HK-2 (cell line): ENCODE measurements at regions not wholly inside any gene's neighbourhood (a gene's known extent, or its start where the extent isn't known, plus 50 kb on each side); places are given as distances from the start of the nearest gene placed in this dataset.

ENCODE experiments used
- DNase-seq: peaks from one replicate; pipeline ENCODE4 v3.0.0-alpha.2; 2018; ENCODE audit not compliant: unreplicated experiment

DNA sequence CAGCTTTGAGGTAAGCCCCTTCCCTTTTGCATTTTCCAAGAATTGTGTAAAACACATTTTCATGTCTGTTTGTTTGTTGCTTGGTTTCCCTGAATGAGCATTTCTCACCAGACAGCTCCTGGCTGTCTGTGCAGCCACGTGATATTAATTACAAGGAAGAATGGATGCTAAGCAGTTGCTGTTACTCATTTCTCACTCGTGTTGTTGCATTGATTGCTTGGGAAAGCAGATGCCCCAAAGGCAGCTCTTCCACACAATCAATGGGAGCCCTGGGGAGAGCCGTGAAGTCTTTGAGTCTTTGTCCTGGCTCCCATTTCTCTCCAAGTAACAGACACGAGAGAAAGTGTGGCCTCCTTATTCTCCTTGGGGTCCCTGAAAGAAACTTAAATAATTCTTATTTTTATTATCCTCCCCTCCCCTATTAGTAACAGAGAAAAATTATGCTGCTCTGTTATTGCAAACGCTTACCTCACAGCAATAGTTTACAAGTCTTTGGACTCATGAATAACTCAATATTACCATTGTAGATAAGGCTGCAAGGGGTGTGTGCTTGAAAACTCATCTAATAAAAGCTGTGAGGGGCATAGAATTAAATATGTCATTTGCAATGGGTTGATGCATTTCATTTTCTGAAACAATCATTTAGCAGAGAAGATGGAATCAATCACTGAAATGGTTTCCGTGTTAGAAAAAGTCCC is 127.7 kb upstream of the CAMK1G start:
- DNase-seq, result no peak

DNA sequence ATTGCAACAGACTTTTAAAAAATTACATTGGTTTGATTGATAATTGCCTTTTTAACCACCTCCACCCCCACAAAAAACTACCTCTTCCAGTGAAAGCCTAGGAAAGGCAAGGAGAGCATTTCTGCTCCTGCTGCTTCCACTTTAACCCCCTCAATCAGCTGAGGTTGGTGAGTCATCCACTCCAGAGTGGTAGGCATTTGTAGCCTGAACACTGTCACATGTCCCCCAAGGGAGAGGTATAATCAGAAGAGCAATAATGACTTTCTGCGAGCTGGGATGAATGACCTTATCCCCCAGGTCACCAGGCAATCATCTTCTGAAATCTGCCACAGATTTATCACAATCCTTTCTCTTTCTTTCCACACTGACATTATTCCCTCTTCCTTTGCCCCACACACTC is 126.6 kb upstream of the CAMK1G start:
- DNase-seq, result peak; percentile 45

DNA sequence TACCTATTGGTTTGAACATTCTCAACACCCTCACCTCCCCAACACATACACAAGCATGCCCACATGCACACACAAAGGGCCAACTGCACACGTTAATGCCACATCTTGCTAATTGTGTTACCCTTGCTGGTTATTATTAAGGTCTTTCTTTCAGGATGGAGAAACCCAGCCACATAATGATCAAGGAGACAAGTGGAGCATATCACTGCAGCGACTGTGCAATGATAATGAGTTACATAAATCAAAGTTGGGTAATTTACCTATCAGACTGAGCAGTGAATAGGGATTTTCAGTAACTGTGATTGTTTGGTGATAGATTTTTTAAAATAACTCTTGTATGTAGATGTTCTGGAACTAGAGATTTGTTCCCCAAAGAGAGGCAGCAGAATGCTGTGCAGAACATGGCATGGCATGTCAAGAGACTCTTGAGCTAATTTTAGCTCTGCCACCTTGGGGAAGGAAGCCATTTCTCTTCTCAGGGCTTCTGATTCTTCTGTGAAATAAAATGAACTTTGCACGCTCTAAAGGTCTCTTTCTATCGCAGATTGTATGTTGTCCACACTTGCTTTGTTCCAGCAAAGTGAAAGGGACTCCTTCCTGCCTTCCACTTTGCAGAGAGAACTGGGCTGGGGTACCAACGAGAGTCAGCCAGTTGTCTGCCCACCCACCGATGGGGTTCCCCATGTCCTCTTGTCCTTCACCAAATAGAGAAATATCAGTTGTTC is 126.0 kb upstream of the CAMK1G start:
- no peak for DNase-seq

DNA sequence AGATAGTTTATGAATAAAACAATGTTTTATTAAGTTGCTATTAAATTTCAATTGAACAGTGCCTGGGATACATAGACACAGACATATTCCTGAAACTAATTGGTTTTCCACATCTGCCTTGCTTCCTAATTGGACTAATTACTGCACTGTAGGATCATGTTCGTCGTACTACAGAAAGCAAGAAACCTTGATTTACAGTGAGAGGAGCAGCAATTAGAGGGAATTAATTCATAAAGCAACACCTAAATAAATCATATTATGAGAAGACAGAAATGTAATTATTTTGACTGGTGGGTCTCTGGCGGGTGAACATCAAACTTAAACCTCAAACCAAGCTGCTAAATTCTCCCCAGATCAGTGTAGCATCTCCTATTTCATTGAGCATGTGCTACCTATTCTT is 124.6 kb upstream of the CAMK1G start:
- DNase-seq, result no peak

DNA sequence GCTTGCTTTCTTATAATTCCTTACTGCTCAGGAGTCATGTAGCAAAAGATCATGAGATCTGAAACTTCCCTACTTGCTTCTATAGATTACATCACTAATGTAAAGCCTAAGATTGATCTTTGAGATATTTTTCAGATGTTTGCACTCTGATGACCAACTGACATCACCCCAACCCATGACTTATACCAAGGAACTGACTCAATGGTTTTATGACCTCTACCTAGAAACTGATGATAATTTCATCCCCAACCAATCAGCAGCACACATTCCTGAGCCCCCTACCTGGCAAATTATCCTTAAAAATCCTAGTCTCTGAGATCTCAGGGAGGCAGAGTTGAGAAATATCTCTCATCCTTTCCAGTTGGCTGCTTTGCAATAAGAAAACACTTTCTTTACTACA is 122.3 kb upstream of the CAMK1G start:
- no peak for DNase-seq

DNA sequence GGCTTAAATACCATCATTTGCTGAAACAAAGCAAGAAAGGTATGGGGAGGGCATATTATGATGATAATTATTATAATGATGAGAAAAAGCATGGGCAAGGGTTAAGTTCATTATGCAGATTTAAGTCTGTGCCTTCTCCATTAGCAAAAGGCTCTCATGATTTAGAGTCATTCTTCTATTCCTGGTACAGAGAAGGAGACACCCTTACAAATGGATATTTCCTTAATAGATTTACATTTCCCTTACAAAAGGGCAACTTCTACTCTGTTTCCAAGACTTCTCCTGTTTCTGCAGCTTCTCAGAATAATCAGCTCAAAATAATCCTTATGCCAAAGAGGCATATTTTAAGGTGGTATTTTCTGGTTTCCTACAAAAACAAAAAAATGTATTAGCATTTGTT is 121.1 kb upstream of the CAMK1G start:
- DNase-seq, result no peak

DNA sequence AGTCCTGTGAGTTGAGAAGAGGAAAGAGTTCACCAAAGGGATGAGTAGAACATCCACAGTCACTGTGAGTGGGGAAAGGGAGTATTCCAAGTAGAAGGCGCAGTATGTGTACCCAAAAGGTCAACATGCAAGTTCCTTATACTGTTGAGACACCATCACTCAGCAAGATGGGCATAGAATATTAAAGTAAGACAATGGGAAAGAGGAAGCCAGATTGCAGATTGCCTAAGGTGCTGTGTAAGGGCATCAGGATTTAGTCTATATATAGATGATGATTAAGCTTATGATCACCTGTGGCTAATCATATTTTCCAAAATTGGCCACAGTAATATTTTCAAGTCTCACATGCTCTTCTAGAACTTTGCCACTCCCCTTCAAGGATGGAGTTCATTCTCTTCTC is 120.1 kb upstream of the CAMK1G start:
- DNase-seq, result no peak

DNA sequence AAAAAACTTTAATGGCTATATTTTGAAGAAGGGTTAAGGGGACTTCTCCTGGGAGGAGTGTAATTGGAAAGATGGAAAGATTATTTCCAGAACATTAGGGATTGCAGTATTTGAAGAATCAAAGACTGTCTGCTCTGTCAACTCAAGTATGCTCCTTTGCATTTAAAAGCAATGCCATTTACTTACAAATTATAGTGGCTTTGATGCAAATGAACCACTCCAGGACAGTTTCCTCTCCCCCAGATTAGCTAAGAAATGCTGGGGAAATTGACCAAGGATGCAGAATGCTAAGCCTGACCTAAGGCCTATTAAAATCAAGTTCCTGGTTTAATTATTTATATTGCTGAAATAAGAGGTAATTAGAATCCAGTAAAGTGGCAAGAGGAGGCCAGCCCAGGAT is 110.5 kb upstream of the CAMK1G start:
- DNase-seq, result no peak

DNA sequence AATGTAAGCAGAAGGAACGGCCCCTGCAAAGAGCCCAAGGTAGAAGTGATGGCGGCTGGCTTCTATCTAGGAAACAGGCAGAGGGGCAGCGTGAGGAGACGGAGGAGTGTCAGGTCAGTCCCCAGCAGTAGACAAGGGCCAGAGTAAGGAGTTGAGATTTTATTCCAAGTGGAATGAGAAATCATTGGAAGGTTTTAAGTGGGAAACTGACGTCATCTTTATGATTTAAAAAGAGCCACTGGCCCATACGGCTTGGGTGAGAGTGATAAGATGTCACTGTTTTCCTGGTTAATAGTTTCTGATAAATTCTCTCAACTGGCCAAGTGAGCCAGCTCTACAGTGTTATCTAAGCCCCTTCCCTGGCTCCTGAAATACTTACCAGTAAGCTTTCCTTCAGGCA is 103.2 kb upstream of the CAMK1G start:
- DNase-seq, result no peak

DNA sequence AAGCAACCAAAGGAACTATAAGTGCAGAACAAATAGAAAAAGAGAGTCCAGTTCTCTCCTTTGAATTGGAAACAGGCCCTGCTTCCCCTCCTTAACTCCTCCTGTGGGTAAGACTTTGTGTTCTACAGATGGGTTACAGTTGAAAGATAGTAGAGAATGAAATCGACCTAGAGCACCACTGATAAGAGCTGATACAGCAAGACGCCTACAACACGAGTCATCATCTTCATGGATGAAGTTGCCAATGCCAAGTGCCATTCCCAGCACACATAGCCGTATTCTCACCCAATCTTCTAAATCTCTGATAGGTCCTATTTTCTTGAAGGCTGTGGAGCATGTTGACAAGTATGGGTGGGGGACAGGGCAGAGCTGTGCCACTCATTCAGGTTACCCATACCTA is 99.8 kb upstream of the CAMK1G start:
- no peak for DNase-seq

DNA sequence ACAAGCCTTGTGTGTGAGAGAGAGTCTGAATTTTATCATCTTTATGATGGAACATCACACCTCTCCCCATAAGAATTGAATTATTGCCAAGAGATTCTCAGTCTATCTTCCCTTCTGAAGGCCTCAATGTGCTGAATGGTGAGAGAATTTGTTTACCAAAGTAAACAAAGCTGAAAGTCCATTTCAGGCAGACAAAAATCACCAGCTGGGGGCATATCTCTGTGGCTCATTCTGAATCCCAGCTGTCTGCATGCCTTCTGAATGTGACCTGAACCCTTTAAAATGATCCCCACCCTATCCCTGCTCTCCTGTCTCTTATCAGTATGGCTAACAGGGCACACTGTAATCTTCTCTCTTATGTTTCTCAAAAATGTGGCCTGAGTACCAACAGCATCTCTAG is 99.1 kb upstream of the CAMK1G start:
- no peak for DNase-seq

DNA sequence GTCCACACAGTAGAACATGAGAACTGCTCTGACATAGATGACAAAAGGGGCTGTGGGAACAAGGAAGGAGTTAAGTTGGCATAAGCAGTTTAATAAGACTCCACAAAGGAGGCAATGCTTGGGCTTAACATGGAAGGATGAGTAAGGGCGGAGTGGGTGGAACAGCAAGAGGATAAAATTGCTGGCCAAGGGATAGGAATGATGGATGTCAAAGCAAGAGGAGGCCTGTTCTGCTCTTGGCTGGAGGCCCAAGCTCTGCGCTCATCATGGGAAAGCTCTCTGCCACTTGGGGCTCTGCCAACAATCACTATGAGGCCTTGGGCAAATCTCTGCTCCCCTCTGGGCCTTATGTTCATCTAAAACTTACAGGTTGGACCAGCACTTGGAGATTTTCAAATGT is 98.3 kb upstream of the CAMK1G start:
- DNase-seq, result peak; percentile 24

DNA sequence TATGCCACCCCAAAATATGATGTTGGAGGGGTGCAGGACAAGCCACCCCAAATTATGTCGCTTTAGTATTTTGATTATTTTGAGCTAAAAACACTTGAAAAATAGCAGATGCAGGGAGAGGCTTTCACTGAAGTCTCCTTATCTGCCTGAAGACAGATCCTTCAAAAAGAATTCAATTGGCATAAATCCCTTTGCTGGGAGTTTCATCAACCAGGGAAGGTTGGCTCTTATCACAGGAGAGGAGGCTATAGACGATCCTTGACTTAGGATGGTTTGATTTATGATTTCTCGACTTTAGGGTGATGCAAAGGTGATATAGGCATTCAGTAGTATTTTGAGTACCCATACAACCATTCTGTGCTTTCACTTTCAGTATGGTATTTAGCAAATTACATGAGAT is 97.8 kb upstream of the CAMK1G start:
- no peak for DNase-seq

DNA sequence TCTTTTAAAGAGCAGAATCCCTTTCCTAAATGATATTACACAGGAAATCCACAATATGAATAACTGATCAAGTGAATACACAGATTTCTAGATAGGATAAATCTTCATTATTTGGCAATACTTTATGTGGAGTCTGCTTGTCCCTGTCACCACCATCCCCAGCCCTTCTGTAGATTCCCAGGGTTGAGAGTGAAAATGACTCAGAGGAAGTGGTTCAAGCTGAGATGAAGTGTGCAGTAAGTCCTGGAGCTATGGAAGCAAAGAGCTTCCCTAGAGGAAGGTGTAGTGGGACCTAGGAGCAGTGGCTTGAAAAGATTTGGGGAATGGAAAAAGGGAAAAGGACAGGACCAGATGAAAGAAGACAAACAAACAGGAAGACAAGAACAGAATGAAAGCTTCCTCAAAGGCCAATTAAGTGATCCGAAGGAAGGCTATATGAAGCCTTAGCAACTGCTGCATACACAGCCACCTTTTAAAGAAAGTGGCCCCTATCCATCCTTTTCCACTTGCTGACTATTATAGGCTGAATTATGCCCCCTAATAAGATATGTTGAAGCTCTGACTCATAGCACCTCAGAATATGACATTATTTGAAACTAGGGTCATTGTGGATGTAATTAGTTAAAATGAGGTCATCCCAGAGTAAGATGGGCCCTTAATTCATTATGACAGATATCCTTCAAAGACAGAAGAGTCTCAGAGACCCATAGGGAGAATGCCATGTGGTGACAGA is 96.5 kb upstream of the CAMK1G start:
- DNase-seq, result peak; percentile 36

DNA sequence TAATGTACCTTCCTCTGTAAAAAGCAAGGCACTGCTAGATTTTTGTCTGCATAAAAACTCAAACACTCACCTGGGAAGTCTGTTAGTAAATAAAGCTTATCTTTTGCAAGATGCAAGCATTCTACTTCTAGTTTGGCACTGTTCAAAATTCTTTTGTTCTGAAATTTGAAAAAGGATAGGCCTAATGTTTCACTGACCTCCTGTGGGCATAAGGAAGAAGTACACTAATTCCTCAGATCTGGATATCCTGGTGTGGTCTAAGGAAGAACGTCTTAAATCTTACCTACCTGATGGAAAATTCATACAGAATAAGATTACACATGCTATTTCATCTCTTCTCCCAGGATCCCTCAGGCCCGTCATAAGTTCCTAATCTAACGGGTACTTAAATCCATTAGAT is 93.5 kb upstream of the CAMK1G start:
- no peak for DNase-seq

DNA sequence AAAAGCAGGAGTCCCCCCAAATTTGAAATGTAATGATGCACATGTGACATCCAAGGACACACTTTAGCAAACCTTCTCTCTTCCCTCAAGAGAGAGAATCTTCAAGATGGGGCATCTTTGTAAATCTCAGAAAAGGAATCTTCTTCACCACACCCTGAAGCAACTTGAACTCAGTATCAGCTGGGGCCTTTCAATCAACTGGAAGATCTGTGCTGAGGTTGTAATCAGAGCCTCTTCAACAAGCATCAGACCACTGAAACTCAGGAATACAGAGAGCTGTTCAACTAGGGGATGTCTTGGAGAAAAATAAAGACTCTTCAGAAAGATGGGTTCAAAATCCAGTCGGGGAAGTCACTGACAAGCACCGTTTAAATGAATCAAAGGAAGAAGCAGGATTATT is 92.5 kb upstream of the CAMK1G start:
- DNase-seq, result no peak

DNA sequence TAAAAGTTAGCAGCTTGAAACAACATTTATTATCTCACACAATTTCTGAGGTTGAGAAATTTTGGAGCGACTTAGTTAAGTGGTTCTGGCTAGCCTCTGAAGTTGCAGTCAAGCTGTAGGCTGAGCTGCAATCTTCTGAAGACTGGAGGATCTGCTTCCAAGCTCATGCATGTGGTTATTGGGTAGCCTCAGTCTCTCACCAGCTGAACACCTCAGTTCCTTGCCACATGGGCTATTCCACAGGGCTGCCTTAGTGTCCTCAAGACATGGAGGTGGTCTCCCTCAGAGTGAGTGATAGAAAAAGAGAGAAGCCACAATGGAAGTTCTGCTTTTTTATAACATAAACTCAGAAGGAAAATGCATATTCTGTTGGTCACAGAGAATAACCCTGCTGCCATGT is 92.0 kb upstream of the CAMK1G start:
- DNase-seq, result no peak

DNA sequence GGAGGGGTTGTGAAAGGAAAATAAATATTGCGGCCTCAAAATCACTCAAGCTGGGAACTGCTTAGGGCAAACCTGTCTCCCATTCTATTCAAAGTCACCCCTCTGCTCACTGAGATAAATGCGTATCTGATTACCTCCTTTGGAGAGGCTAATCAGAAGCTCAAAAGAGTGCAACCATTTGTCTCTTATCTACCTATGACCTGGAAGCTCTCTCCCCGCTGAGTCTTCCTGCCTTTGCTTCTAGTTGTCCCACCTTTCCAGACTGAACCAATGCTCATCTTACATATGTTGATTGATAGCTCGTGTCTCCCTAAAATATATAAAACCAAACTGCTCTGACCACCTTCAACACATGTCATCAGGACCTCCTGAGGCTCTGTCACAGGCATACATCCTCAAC is 91.6 kb upstream of the CAMK1G start:
- no peak for DNase-seq

DNA sequence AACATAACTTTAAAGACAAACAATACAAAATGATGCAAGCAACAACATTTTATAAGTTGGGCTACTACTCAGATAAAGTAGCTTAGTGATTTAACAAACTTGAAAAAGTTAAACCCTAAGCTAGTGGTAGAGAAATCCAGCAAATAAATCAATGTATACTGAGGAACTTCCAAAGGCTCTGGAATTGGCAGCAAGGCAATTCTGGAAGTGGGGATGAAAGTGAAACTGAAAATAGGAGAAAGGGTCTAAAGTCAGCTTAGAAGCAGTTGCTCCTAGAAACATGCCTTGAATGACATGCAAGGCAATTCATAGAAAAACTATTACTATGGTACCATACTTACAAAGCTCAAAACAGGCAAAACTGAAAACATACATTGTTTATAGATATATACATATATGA is 90.0 kb upstream of the CAMK1G start:
- no peak for DNase-seq

DNA sequence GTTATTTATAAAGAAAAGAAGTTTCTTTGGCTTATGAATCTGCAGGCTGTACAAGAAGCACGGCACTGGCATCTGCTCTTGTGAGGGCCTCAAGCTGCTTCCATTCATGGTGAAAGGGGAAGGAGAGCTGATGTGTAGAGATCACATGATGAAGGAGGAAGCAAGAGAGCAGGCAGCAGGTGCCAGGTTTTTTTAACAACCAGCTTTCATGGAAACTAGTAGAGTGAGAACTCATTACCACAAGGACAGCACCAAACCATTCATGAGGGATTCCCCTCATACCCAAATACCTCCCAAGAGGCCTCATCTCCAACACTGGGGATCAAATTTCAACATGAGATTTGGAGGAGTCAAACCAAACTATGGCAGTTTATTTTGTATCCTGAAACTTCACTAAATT is 85.8 kb upstream of the CAMK1G start:
- DNase-seq, result no peak

DNA sequence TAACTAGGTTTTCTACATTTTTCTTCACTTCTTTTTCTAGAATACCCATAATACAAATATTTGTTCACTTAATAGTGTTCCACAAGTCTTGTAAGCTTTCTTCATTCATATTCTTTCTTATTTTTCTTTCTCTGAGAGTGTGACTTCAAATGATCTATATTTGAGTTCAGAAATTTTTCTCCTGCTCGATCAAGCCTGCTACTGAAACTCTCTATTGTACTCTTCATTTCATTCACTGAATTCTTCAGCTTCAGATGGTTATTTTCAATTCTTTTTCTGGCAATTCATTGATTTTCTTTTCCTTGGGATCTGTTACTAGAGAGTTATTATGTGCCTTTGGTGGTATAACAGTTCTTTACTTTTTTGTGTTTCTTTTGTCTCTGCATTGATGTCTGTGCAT is 82.5 kb upstream of the CAMK1G start:
- DNase-seq, result no peak

DNA sequence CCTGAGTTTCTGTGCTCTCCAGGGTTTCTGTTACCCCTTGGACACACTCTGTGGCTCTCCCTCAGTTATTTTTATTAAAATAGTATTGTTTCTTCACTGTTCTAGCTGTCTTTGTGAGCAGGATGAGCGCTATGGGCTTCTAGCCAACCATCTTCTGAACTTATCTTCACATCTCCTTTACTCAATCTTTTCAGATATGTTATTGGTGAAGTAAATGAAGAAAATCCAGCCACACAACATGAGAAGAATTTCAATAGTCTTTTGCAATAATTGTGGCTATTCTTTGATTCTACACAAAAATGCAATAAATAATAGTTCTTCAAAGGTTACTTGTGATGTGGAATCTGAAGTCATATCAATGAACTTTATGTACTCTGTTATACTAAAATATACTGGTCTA is 80.3 kb upstream of the CAMK1G start:
- DNase-seq, result no peak

DNA sequence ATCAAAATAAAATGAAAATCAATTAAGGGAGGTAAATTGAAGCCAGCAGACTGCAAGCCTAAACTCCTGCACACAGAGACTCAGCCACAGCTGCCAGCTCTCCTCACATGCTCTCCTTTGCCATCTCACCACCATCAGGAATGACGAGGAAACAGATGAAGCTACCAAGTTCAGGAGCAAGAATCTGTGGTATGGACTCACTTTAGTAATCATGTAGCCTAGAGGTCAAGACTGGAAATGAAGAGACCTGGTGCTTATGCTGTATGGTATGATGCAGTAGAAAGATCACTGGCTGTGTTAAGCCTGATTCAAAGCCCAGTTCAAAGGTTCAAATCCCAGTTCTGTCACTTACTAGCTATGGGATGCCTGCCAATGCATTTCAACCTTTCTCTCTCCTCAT is 78.9 kb upstream of the CAMK1G start:
- no peak for DNase-seq
